ENCODE measurements at regions not wholly inside any gene's neighbourhood (a gene's known extent, or its start where the extent isn't known, plus 50 kb on each side); places are given as distances from the start of the nearest gene placed in this dataset.
"Not testable (repeated sequence)": the region's sequence is repeated elsewhere in the genome, so short reads cannot be mapped to it uniquely, and the experiment has no call there.

- TF ChIP-seq ISL1 (CRISPR knock-in tag; IDR thresholded peaks at IDR 0.05) (no peak), TCF4 (CRISPR knock-in tag; IDR thresholded peaks at IDR 0.05; ENCODE audit: borderline replicate concordance) (no peak), ZC3H10 (CRISPR knock-in tag; IDR thresholded peaks at IDR 0.05) (no peak), GLIS3 (CRISPR knock-in tag; IDR thresholded peaks at IDR 0.05) (no peak), SNAI2 (CRISPR knock-in tag; IDR thresholded peaks at IDR 0.05) (no peak), ZFP3 (CRISPR knock-in tag; IDR thresholded peaks at IDR 0.05) (no peak), PATZ1 (CRISPR knock-in tag; IDR thresholded peaks at IDR 0.05; ENCODE audit: borderline replicate concordance) (no peak), CSDC2 (CRISPR knock-in tag; IDR thresholded peaks at IDR 0.05) (no peak), CSRNP3 (CRISPR knock-in tag; IDR thresholded peaks at IDR 0.05) (no peak), ZNF70 (CRISPR knock-in tag; IDR thresholded peaks at IDR 0.05) (no peak)
- TF ChIP-seq, protein P1, sequence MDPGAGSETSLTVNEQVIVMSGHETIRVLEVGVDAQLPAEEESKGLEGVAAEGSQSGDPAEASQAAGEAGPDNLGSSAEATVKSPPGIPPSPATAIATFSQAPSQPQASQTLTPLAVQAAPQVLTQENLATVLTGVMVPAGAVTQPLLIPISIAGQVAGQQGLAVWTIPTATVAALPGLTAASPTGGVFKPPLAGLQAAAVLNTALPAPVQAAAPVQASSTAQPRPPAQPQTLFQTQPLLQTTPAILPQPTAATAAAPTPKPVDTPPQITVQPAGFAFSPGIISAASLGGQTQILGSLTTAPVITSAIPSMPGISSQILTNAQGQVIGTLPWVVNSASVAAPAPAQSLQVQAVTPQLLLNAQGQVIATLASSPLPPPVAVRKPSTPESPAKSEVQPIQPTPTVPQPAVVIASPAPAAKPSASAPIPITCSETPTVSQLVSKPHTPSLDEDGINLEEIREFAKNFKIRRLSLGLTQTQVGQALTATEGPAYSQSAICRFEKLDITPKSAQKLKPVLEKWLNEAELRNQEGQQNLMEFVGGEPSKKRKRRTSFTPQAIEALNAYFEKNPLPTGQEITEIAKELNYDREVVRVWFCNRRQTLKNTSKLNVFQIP (CRISPR knock-in tag; IDR thresholded peaks at IDR 0.05; ENCODE audit: borderline replicate concordance, low read depth): no peak
- no peak for ATAC-seq
These were observed 953.0 kb downstream of the KCNA4 start for GRCh38 chr11:29063630-29064361.

DNA sequence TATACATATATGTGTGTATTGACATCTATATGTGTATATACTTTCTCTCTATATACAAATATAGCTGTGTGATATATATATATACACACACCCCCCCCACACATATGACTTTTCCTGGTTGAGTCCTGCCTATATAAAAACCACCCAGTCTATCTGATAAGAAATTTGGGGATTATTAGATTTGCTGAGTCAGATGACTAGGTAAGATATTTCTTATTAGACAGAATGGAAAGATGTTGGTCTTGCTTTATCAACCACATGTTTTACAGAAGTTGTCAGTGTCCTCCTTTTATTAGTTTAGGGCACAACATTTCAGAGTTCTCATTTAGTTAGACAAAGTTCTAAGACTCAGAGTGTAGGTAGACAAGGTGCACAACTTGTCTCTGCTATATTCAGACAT lies 953.3 kb downstream of the METTL15 start:
- no peak for TF ChIP-seq ZNF8 (CRISPR knock-in tag; IDR thresholded peaks at IDR 0.05)
- TF ChIP-seq, protein P2, sequence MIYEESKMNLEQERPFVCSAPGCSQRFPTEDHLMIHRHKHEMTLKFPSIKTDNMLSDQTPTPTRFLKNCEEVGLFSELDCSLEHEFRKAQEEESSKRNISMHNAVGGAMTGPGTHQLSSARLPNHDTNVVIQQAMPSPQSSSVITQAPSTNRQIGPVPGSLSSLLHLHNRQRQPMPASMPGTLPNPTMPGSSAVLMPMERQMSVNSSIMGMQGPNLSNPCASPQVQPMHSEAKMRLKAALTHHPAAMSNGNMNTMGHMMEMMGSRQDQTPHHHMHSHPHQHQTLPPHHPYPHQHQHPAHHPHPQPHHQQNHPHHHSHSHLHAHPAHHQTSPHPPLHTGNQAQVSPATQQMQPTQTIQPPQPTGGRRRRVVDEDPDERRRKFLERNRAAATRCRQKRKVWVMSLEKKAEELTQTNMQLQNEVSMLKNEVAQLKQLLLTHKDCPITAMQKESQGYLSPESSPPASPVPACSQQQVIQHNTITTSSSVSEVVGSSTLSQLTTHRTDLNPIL (CRISPR knock-in tag; IDR thresholded peaks at IDR 0.05; ENCODE audit: low read depth): no peak
- ATAC-seq: no peak

DNA sequence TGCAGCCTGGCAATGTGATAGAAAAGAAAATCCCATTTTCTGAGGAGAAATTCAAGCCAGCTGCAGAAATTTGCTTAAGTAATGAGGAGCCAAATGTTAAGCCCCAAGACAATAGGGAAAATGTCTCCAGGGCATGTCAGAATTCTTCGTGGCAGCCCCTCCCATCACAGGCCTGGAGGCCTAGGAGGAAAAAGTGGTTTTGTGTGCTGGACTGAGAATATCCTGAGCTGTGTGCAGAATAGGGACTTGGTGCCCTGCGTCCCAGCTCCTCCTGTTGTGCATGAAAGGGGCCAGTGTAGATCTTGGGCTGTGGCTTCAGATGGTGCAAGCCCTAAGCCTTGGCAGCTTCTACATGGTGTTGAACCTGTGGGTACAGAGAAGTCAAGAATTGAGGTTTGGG lies 948.3 kb downstream of the METTL15 start:
- ATAC-seq: not testable (repeated sequence)

GRCh38 chr11:29051935-29052334 lies 943.7 kb downstream of the METTL15 start:
- TF ChIP-seq ISL1 (CRISPR knock-in tag; IDR thresholded peaks at IDR 0.05) (no peak), GLIS3 (CRISPR knock-in tag; IDR thresholded peaks at IDR 0.05) (no peak), ZFP3 (CRISPR knock-in tag; IDR thresholded peaks at IDR 0.05) (no peak), ZFP30 (CRISPR knock-in tag; IDR thresholded peaks at IDR 0.05) (no peak), ZNF565 (CRISPR knock-in tag; conservative IDR thresholded peaks at IDR 0.05; ENCODE audit: low read depth) (no peak)
- TF ChIP-seq, protein P1 (CRISPR knock-in tag; IDR thresholded peaks at IDR 0.05; ENCODE audit: borderline replicate concordance, low read depth): no peak
- TF ChIP-seq, protein P3, sequence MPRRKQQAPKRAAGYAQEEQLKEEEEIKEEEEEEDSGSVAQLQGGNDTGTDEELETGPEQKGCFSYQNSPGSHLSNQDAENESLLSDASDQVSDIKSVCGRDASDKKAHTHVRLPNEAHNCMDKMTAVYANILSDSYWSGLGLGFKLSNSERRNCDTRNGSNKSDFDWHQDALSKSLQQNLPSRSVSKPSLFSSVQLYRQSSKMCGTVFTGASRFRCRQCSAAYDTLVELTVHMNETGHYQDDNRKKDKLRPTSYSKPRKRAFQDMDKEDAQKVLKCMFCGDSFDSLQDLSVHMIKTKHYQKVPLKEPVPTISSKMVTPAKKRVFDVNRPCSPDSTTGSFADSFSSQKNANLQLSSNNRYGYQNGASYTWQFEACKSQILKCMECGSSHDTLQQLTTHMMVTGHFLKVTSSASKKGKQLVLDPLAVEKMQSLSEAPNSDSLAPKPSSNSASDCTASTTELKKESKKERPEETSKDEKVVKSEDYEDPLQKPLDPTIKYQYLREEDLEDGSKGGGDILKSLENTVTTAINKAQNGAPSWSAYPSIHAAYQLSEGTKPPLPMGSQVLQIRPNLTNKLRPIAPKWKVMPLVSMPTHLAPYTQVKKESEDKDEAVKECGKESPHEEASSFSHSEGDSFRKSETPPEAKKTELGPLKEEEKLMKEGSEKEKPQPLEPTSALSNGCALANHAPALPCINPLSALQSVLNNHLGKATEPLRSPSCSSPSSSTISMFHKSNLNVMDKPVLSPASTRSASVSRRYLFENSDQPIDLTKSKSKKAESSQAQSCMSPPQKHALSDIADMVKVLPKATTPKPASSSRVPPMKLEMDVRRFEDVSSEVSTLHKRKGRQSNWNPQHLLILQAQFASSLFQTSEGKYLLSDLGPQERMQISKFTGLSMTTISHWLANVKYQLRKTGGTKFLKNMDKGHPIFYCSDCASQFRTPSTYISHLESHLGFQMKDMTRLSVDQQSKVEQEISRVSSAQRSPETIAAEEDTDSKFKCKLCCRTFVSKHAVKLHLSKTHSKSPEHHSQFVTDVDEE (CRISPR knock-in tag; IDR thresholded peaks at IDR 0.05): no peak
- no peak for ATAC-seq

GRCh38 chr11:29050962-29051361 lies 942.8 kb downstream of the METTL15 start:
- not testable (repeated sequence) for ATAC-seq
